Large intestine (tissue), 3 donors: ENCODE measurements at regions not wholly inside any gene's neighbourhood (a gene's known extent, or its start where the extent isn't known, plus 50 kb on each side); places are given as distances from the start of the nearest gene placed in this dataset.

Experiments used
- DNase-seq, 2 donors: peaks; one replicate each; pipeline versions ENCODE4 v3.0.0 to v3.0.0-alpha.2; 2013
- H3K27ac ChIP-seq: one replicate; pipeline ENCODE4 v1.5.1; 2013; ENCODE audit warnings: low read length
- H3K27me3 ChIP-seq: 2 replicates; pipeline ENCODE4 v1.6.1; 2013; ENCODE audit warnings: low read length; ENCODE audit not compliant: control insufficient read depth, insufficient read depth
- H3K36me3 ChIP-seq: 2 replicates; pipeline ENCODE4 v1.6.1; 2013; ENCODE audit warnings: low read length; ENCODE audit not compliant: control insufficient read depth, insufficient read depth
- H3K4me1 ChIP-seq: one replicate; pipeline ENCODE4 v1.6.1; 2013; ENCODE audit warnings: low read length; ENCODE audit not compliant: control insufficient read depth, insufficient read depth
- H3K4me3 ChIP-seq: one replicate; pipeline ENCODE4 v1.5.1; 2013; ENCODE audit warnings: low read length
- H3K9me3 ChIP-seq: one replicate; pipeline ENCODE4 v1.6.1; 2013; ENCODE audit warnings: mild to moderate bottlenecking, low read depth, low read length, moderate library complexity; ENCODE audit not compliant: control insufficient read depth
- WGBS: methylation state at CpG from one replicate; pipeline ENCODE4 v1.1.5; 2013; ENCODE audit warnings: low lambda C conversion rate; ENCODE audit not compliant: insufficient coverage; 5-methylcytosine and 5-hydroxymethylcytosine counted together

- Histone ChIP-seq H3K27me3 (no peaks in the 10 kb centered on the region), H3K27ac (no peak overlapping the region), H3K4me1 (no peaks in the 10 kb centered on the region), H3K4me3 (no peak overlapping the region), H3K9me3 (no peaks in the 10 kb centered on the region), H3K36me3 (no peaks in the 10 kb centered on the region)
- no peak for DNase-seq
- WGBS, result 100% methylated on average over 1 of the region's 3 CpGs
Observed at GRCh38 chr15:95600884-95601283, 729.6 kb upstream of the NR2F2 start.

GRCh38 chr15:95601525-95601924, 729.0 kb upstream of the NR2F2 start:
- Histone ChIP-seq H3K4me1 (no peaks in the 10 kb centered on the region), H3K27me3 (no peaks in the 10 kb centered on the region), H3K9me3 (no peaks in the 10 kb centered on the region), H3K4me3 (no peak overlapping the region), H3K27ac (no peak overlapping the region), H3K36me3 (no peaks in the 10 kb centered on the region)
- WGBS, result 100% methylated on average over 2 of the region's 5 CpGs
- DNase-seq, result no peak

DNA sequence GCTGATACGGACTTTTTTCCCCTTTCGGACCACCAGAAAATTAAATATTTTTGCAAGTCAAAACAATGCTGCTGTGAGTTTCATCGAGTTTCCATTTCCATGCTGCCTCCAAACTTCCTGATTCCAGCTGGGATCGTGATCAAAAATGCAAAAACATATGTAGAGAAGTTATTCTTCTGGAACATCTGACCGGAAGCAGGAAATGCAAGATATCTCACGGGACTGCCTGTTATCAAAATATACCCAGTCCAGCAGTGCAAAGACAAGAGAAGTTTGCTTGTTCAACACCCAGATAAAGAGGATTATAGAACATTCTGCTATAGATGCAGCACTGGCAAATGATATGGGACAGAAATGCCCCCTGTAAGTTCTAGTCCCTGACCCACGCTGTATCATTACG, 726.7 kb upstream of the NR2F2 start:
- Histone ChIP-seq H3K27me3 (no peaks in the 10 kb centered on the region), H3K36me3 (no peaks in the 10 kb centered on the region), H3K9me3 (no peaks in the 10 kb centered on the region), H3K4me3 (no peak overlapping the region), H3K4me1 (no peaks in the 10 kb centered on the region), H3K27ac (no peak overlapping the region)
- no peak for DNase-seq
- WGBS, result 87% methylated on average over 3 of the region's 8 CpGs

GRCh38 chr15:95604634-95605036, 725.9 kb upstream of the NR2F2 start:
- H3K36me3 ChIP-seq, result no peaks in the 10 kb centered on the region
- H3K27ac ChIP-seq, result no peak overlapping the region
- no peaks in the 10 kb centered on the region for H3K4me1 ChIP-seq
- no CpG with 5 or more reads among the region's 1 CpG for WGBS
- DNase-seq, result peak; percentile 4 to 19
- no peaks in the 10 kb centered on the region for H3K27me3 ChIP-seq
- H3K4me3 ChIP-seq, result no peak overlapping the region
- no peaks in the 10 kb centered on the region for H3K9me3 ChIP-seq

DNA sequence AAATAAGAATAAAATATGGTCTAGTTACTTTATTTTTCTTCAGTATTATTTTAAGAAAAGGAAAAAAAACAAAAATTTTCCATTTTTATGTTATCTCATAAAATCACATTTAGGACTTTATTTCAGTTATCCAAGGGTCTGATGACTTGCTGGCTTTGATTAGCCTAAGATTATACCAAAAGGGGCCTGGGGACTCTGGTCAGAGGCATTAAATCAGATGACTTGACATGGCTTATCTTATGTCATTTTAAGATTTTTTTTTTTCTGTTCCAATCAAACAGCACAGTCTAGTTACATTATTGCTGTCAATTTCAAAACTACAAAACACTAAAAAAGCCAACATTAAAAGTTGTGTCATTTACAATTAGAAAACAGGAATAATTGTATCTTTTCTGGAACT, 725.4 kb upstream of the NR2F2 start:
- Histone ChIP-seq H3K36me3 (no peaks in the 10 kb centered on the region), H3K9me3 (no peaks in the 10 kb centered on the region), H3K27ac (no peak overlapping the region), H3K4me3 (no peak overlapping the region), H3K27me3 (no peaks in the 10 kb centered on the region), H3K4me1 (no peaks in the 10 kb centered on the region)
- DNase-seq, result no peak

- no peaks in the 10 kb centered on the region for H3K9me3 ChIP-seq
- DNase-seq, result no peak
- no peaks in the 10 kb centered on the region for H3K36me3 ChIP-seq
- H3K4me1 ChIP-seq, result no peaks in the 10 kb centered on the region
- no peak overlapping the region for H3K4me3 ChIP-seq
- no peaks in the 10 kb centered on the region for H3K27me3 ChIP-seq
- H3K27ac ChIP-seq, result no peak overlapping the region
- WGBS, result 100% methylated on average over 1 of the region's 2 CpGs
Observed at GRCh38 chr15:95606551-95606950, 723.9 kb upstream of the NR2F2 start.

GRCh38 chr15:95608371-95608770, 722.1 kb upstream of the NR2F2 start:
- no peak for DNase-seq

GRCh38 chr15:95609096-95609495, 721.4 kb upstream of the NR2F2 start:
- 100% methylated on average over 2 of the region's 3 CpGs for WGBS
- no peak overlapping the region for H3K27ac ChIP-seq
- no peaks in the 10 kb centered on the region for H3K9me3 ChIP-seq
- H3K27me3 ChIP-seq, result no peaks in the 10 kb centered on the region
- DNase-seq, result no peak
- H3K4me3 ChIP-seq, result no peak overlapping the region
- no peaks in the 10 kb centered on the region for H3K4me1 ChIP-seq
- H3K36me3 ChIP-seq, result no peaks in the 10 kb centered on the region

More at GRCh38 chr15:95608371-95608770, 722.1 kb upstream of the NR2F2 start:
- Histone ChIP-seq H3K9me3 (no peaks in the 10 kb centered on the region), H3K4me1 (no peaks in the 10 kb centered on the region), H3K27ac (no peak overlapping the region), H3K27me3 (no peaks in the 10 kb centered on the region), H3K4me3 (no peak overlapping the region), H3K36me3 (no peaks in the 10 kb centered on the region)
- WGBS, result 86% methylated on average over 1 of the region's 4 CpGs

GRCh38 chr15:95610945-95611344, 719.6 kb upstream of the NR2F2 start:
- H3K4me1 ChIP-seq, result no peaks in the 10 kb centered on the region
- no peaks in the 10 kb centered on the region for H3K9me3 ChIP-seq
- H3K4me3 ChIP-seq, result no peak overlapping the region
- no peaks in the 10 kb centered on the region for H3K27me3 ChIP-seq
- no peaks in the 10 kb centered on the region for H3K36me3 ChIP-seq
- H3K27ac ChIP-seq, result no peak overlapping the region
- WGBS, result 86% methylated on average over 1 of the region's 2 CpGs
- DNase-seq, result no peak

- no peaks in the 10 kb centered on the region for H3K4me1 ChIP-seq
- H3K27ac ChIP-seq, result no peak overlapping the region
- H3K4me3 ChIP-seq, result no peak overlapping the region
- H3K9me3 ChIP-seq, result no peaks in the 10 kb centered on the region
- H3K36me3 ChIP-seq, result no peaks in the 10 kb centered on the region
- no CpG with 5 or more reads among the region's 3 CpGs for WGBS
- no peak for DNase-seq
- H3K27me3 ChIP-seq, result no peaks in the 10 kb centered on the region
Observed at GRCh38 chr15:95615436-95615835, 715.1 kb upstream of the NR2F2 start.

DNA sequence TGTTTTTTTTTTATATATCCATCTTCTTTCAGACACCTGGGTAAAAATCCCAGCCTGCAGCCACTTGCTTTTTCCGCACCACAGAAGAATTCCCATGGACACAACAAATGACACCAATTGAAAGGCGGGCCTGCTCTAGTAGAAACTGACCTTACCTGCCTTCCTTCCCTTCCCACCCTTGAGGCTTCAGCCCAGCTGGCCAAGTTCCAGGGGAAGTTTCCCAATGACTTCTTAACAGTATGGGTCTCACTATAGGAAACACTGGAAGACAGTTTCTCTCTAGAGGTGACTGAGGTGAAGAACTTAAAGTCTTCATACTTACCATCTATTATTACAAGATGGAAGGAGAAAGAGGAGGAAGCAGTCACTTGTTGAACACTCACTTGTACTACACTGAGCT, 714.2 kb upstream of the NR2F2 start:
- WGBS, result no CpG with 5 or more reads among the region's 2 CpGs
- H3K4me1 ChIP-seq, result no peaks in the 10 kb centered on the region
- H3K27me3 ChIP-seq, result no peaks in the 10 kb centered on the region
- no peaks in the 10 kb centered on the region for H3K36me3 ChIP-seq
- DNase-seq, result no peak
- no peaks in the 10 kb centered on the region for H3K9me3 ChIP-seq
- H3K27ac ChIP-seq, result no peak overlapping the region
- H3K4me3 ChIP-seq, result no peak overlapping the region
